ENCODE measurements at regions not wholly inside any gene's neighbourhood (a gene's known extent, or its start where the extent isn't known, plus 50 kb on each side); places are given as distances from the start of the nearest gene placed in this dataset.
"Not testable (repeated sequence)": the region's sequence is repeated elsewhere in the genome, so short reads cannot be mapped to it uniquely, and the experiment has no call there.

- DNase-seq; CTCF ChIA-PET; POLR2A ChIA-PET; H3K9me3 Mint-ChIP-seq; H3K27ac Mint-ChIP-seq; H3K4me3 Mint-ChIP-seq; H3K36me3 Mint-ChIP-seq (ENCODE audit: low read depth); H3K4me1 Mint-ChIP-seq; H3K27me3 Mint-ChIP-seq: not testable (repeated sequence)
Measured at GRCh38 chr21:5327220-5327619, 5194.2 kb upstream of the TPTE start.

GRCh38 chr21:5329311-5329939 lies 5192.0 kb upstream of the TPTE start:
- H3K27me3 Mint-ChIP-seq; DNase-seq; H3K9me3 Mint-ChIP-seq; H3K4me1 Mint-ChIP-seq; H3K4me3 Mint-ChIP-seq; CTCF ChIA-PET; H3K27ac Mint-ChIP-seq; POLR2A ChIA-PET; H3K36me3 Mint-ChIP-seq (ENCODE audit: low read depth): not testable (repeated sequence)

GRCh38 chr21:5357839-5358238 lies 5163.5 kb upstream of the TPTE start:
- H3K4me1 Mint-ChIP-seq; H3K4me3 Mint-ChIP-seq; H3K36me3 Mint-ChIP-seq (ENCODE audit: low read depth); POLR2A ChIA-PET; H3K27ac Mint-ChIP-seq; CTCF ChIA-PET; H3K27me3 Mint-ChIP-seq: not testable (repeated sequence)
- DNase-seq: peak; percentile 5
- H3K9me3 Mint-ChIP-seq: peaks cover 14% of the 10 kb centered on the region
